ENCODE measurements at regions not wholly inside any gene's neighbourhood (a gene's known extent, or its start where the extent isn't known, plus 50 kb on each side); places are given as distances from the start of the nearest gene placed in this dataset.

GRCh38 chr3:113138839-113139743, 72.3 kb upstream of the BOC start:
- DNase-seq = no peak

DNA sequence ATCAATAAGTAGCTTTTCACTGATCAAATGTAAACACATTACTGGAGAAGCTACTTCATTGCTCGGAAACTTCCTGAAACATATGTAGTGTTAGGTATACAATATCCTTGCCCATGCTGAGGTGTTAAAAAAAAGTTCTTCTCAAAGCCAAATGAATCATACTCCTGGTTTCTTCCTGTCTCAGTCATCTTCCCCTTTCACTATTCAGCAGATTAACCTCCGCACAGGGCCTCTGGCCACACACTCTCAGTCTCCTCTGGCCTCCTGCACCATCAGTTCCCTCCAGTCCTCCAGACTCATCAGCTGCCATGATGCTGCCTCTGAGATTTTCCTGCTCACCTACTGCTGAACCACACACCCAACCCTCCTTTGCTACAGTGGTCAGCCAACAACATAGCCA, 70.5 kb upstream of the BOC start:
- peak in 1 of 2 donors; percentile 55 for DNase-seq

DNA sequence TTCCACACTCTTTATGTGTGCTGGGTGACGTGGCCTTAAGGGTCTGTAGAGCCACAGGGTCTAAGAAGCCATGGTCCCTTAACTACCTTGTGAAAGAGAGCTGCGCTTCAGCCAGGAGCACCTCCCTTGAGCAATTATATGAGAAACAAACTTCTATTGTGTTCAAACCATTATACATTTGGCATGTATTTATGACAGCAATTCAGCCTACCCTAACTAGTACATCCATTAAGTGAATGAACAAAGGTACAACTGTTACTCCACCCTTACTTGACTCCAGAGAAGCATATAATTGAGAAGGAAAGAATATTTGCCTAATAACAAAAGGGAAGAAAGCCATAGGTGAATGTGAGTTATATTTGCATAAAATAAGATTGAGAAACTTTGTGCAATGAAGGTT, 69.8 kb upstream of the BOC start:
- DNase-seq = no peak

- no peak for DNase-seq
Observed at GRCh38 chr3:113142476-113142875, 68.9 kb upstream of the BOC start.

- DNase-seq = no peak
Observed at GRCh38 chr3:113143353-113143752, 68.0 kb upstream of the BOC start.

DNA sequence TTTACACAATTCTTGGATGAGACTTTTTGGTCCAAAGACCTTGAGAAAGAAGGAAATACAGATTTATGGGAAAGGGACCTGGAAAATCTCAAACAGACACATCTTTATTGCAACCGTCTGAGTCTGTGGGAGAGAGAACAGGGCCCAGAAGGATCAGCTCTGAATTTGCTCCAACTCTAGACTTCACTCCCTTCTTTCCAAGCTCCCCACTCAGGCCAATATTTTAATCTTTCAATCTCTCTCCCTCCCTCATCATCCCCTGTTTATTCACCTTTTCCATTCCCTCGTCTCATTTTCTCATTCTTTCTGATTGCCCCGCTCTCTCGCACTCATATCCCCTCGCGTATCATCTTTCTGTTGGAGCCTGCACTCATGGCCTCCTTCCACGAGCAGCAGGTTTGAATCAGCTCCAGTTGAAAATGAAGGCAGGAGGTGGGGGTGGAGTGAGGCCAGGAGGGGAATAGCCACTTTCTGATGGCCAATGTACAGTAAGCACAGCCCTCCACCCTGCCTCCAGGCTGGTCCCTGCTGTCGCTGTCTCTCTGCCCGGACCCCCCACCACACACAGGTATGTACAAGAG, 63.6 kb upstream of the BOC start:
- DNase-seq = no peak

- DNase-seq = no peak
Observed at GRCh38 chr3:113148284-113148683, 63.1 kb upstream of the BOC start.

DNA sequence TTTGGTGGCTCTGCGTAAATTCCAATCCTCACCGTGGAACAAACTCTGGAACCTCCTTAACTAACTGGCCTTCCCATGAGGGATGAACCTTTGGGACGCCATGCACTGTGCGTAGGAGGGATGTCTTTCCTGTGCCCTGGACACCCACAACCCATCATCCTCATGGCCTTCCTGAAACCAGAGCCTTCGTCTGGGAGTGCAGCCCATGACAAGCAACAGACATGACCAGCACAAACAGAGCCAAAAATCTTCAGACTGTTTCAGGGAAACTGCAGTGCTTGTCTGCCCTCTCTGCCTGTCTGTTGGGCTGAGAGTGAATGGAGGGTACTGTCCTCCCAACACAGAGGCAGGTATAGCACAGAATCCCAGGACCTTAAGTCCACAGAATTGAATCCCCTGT, 61.1 kb upstream of the BOC start:
- no peak for DNase-seq

DNA sequence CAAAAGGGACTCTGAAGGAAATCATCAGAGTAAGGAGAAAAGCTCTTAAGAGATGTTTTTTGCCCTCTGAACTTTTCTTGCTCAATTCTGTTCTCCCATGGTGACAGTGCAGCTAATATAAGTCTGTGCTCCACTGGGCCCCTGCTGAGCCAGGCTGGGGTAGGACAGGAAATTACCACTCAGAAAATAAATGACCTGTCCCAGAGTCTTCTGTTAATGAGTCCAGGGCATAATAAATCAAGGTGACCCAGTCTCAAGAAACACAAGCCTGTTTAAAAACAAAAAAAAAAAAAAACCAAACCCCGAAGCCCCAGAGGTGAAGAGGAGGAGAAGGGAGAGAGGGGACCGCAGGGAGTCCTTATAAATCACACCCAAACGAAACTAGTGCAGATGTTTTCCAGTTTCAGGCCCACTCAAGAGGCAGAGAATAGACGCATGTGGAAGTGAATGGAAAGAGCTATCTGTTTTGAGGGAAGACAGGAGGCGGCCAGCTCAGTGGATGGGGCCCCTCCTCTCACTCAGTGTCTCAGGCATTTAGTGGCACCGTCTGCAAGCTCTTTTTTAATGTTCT, 59.8 kb upstream of the BOC start:
- DNase-seq = no peak

DNA sequence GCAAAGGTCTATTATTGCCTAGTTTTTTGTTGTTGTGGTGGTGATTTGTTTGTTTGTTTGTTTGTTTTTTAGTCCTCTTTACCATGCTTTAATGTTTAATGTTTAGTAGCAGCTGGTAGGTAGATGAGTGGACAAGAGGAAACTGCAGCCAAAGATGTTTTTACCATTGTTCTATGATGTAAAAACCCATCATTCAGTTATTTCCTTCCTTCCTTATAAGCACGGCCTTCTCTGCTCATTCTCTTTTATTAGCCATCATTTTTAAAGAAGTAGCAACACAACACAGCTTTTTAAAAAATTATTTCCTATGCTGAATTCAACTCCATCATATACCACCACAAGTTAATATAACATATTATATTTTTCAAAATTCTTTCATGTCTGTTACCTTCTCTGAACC, 58.5 kb upstream of the BOC start:
- DNase-seq = no peak

DNA sequence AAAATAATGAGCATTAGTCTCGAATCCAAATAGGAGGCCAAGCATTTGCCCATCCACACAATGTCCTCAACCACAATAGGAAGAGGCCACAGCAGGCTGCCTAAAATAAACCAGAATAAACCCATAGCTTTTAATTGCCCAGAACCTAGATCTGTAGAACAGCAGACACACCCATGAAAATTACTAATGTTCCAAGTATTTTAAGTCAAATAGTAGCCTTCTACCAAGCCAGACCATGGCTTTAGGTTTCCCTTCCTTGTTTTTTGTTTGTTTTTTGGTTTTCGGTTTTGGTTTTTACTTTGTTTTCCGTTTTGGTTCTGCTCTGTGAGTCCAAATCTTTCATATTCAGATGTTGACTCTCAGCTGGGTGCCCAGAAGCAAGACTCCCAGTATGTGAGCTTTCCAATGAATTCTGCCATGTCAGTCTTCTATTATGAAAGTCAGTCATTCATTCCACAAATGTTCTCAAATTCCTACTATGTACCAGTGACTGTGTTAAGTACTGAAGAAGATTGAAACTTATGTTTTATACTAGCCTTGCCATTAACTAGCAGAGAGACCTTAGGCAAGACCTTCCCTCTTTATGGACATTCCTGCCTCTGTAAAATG, 57.8 kb upstream of the BOC start:
- DNase-seq = no peak

DNA sequence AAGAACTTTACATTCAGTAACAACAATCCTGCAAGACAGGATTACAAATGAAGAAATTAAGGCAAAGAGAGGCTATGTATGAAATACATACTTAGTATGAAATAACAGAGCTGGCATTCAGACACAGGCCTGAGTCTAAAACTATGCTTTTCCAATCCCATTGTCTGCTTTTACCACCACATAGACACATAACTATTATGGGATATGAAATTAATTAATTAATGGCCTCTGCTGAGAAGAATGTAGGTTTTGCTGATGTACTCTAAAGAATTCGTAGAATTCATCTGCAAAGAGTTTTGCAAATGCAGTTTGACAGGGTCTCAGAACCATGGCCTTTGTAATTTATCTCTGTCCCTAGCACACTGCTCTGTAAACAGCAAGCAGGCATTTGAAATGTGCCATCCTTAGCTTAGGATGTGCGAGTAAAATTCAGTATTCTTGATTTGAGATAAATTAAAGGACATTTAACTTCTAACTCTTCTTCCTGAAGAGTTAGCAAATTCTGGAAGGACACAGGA, 54.5 kb upstream of the BOC start:
- DNase-seq = no peak

GRCh38 chr3:113157408-113158030, 53.8 kb upstream of the BOC start:
- DNase-seq = no peak

DNA sequence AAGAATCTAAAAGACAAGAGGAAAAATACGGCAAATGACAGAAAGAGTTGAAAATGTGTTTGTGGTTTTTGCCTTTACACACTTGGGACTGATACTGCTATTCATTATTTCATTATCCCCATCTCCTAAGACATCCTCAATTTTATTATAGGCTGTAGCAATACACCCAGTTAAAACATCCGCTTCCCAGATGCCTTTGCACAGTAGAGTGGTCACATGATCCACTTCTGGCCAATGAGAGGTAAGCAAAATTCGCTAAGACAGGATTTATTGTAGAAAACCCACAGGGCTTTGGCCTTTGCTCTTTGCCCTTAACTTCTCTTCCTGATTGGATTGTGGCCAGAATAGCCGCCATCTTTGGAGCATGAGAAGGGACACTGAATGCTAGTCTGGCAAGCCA, 53.2 kb upstream of the BOC start:
- DNase-seq = no peak

Measured in bone marrow (tissue), 2 donors.